ENCODE measurements at regions not wholly inside any gene's neighbourhood (a gene's known extent, or its start where the extent isn't known, plus 50 kb on each side); places are given as distances from the start of the nearest gene placed in this dataset.

DNA sequence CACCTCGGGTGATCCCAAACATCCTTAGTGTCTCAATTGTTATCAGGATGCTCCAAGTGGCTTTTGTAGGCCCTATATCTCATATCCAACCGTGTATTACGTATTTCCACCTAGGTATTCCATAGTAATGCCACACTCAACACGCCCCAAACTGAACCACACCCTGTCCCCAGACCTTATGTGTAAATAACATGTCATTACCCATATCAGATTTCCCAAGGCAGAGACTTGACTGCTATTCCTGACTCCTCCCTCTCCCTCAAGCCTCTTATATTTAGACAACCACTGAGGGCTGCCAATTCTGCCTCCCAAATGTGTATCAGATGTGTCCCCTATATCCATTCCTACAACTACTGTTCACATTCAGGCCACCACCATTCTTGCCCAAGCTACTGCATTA, 132.8 kb upstream of the NCAM1 start:
- ATAC-seq (no peak), DNase-seq (ENCODE audit: low read depth, low spot score) (no peak)
- BruUV-seq (replicated peaks), result no TSS peak
- Histone ChIP-seq H3K27me3 (ENCODE audit: control insufficient read depth, insufficient read depth, low read length) (peaks cover 3% of the 10 kb centered on the region; the same call in 1 of the 2 replicates), H3K9me3 (ENCODE audit: control insufficient read depth, insufficient read depth, low read depth, low read length) (no peaks in the 10 kb centered on the region), H3K27ac (ENCODE audit: low read length) (no peak overlapping the region), H3K36me3 (ENCODE audit: control insufficient read depth, insufficient read depth, low read length) (no peaks in the 10 kb centered on the region), H3K4me1 (ENCODE audit: control insufficient read depth, insufficient read depth, low read length) (no peaks in the 10 kb centered on the region), H3K4me3 (ENCODE audit: low read depth in 2 of 2, low read length in 2 of 2) (no peak overlapping the region)
- ChIA-PET POLR2A (no interaction called here), CTCF (no interaction called here)
- TF ChIP-seq TCF7L2 (IDR thresholded peaks at IDR 0.05; ENCODE audit: low read depth, low read length), result no peak
- TF ChIP-seq SIN3A (IDR thresholded peaks at IDR 0.05; ENCODE audit: borderline replicate concordance, insufficient read depth, low read depth, low read length), result no peak
- in situ Hi-C loops (cut with HindIII; ENCODE audit: low pct_unique_long_range_greater_than_20kb, low sequenced_read_pairs), result no loop called here
- intact Hi-C loops (cut with micrococcal nuclease; ENCODE audit: unreplicated experiment), result no loop called here

DNA sequence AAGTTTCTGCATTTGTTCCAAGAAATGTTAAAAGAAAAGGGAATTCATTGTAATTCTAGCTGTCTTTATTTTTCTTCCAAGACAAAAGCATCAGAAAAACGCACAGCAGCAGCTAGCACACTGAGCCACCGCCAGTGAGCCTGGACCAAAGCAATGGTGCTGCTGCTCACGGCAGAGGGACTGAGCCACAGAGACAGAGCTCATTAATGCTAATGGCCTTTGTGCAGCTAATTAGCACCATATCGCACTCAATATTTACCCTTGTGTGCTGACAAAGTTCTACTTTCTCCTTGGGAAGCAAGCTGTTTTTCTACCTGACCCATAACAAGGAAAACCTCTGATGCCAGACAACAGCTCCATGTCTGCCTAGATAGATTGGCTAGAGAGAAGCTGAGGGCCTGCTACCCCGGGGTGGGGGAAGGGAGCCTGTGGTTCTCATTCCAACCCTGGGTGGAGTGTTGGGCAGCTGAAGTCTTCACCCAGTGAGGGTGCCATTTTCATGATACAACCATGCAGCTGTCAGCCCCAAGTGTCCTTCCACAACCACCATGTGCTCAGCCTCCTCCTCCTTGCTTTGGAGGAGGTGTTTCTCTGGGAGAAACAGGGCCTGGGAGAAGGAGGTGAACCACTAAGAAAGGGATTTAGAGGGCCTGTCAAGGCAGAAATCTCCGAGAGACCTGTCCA, 131.1 kb upstream of the NCAM1 start:
- TF ChIP-seq, protein P1, sequence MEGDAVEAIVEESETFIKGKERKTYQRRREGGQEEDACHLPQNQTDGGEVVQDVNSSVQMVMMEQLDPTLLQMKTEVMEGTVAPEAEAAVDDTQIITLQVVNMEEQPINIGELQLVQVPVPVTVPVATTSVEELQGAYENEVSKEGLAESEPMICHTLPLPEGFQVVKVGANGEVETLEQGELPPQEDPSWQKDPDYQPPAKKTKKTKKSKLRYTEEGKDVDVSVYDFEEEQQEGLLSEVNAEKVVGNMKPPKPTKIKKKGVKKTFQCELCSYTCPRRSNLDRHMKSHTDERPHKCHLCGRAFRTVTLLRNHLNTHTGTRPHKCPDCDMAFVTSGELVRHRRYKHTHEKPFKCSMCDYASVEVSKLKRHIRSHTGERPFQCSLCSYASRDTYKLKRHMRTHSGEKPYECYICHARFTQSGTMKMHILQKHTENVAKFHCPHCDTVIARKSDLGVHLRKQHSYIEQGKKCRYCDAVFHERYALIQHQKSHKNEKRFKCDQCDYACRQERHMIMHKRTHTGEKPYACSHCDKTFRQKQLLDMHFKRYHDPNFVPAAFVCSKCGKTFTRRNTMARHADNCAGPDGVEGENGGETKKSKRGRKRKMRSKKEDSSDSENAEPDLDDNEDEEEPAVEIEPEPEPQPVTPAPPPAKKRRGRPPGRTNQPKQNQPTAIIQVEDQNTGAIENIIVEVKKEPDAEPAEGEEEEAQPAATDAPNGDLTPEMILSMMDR (IDR thresholded peaks at IDR 0.05), result no peak
- TF ChIP-seq, protein P2, sequence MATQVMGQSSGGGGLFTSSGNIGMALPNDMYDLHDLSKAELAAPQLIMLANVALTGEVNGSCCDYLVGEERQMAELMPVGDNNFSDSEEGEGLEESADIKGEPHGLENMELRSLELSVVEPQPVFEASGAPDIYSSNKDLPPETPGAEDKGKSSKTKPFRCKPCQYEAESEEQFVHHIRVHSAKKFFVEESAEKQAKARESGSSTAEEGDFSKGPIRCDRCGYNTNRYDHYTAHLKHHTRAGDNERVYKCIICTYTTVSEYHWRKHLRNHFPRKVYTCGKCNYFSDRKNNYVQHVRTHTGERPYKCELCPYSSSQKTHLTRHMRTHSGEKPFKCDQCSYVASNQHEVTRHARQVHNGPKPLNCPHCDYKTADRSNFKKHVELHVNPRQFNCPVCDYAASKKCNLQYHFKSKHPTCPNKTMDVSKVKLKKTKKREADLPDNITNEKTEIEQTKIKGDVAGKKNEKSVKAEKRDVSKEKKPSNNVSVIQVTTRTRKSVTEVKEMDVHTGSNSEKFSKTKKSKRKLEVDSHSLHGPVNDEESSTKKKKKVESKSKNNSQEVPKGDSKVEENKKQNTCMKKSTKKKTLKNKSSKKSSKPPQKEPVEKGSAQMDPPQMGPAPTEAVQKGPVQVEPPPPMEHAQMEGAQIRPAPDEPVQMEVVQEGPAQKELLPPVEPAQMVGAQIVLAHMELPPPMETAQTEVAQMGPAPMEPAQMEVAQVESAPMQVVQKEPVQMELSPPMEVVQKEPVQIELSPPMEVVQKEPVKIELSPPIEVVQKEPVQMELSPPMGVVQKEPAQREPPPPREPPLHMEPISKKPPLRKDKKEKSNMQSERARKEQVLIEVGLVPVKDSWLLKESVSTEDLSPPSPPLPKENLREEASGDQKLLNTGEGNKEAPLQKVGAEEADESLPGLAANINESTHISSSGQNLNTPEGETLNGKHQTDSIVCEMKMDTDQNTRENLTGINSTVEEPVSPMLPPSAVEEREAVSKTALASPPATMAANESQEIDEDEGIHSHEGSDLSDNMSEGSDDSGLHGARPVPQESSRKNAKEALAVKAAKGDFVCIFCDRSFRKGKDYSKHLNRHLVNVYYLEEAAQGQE (IDR thresholded peaks at IDR 0.05; ENCODE audit: insufficient read depth in 1 of 2, low read depth in 2 of 2, low read length in 1 of 2), result no peak
- Histone ChIP-seq H3K27ac (ENCODE audit: low read length) (no peak overlapping the region), H3K36me3 (ENCODE audit: control insufficient read depth, insufficient read depth, low read length) (no peaks in the 10 kb centered on the region), H3K9me3 (ENCODE audit: control insufficient read depth, insufficient read depth, low read depth, low read length) (no peaks in the 10 kb centered on the region), H3K4me1 (ENCODE audit: control insufficient read depth, insufficient read depth, low read length) (no peaks in the 10 kb centered on the region), H3K4me3 (ENCODE audit: low read depth in 2 of 2, low read length in 2 of 2) (no peak overlapping the region), H3K27me3 (ENCODE audit: control insufficient read depth, insufficient read depth, low read length) (peaks cover 3% of the 10 kb centered on the region; the same call in 1 of the 2 replicates)
- no TSS peak for BruUV-seq (replicated peaks)
- CTCF ChIA-PET, result no interaction called here
- no peak for ATAC-seq
- in situ Hi-C loops (cut with HindIII; ENCODE audit: low pct_unique_long_range_greater_than_20kb, low sequenced_read_pairs) (no loop called here), intact Hi-C loops (cut with micrococcal nuclease; ENCODE audit: unreplicated experiment) (no loop called here)
- POLR2A ChIA-PET, result no interaction called here
- no peak for DNase-seq (ENCODE audit: low read depth, low spot score)

DNA sequence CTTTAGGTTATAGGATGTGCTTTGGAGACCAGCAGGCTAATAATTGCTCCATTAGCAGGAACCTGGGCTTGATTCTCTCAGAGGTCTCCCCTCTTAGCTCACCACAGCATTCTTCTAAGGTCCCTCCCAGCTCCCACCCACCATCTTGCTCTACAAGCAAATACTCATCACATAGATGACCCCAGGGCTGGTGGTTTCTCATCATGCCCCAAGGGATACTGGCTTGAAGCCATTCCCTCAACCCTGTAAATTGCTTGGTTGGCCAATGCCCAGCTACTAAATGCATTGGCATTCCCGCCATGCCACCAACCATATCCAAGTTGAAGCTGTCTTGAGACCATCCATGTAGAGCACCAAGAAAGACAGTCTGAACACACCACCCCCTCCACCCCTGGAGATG, 130.2 kb upstream of the NCAM1 start:
- DNase-seq (ENCODE audit: low read depth, low spot score), result no peak
- Histone ChIP-seq H3K4me3 (ENCODE audit: low read depth in 2 of 2, low read length in 2 of 2) (no peak overlapping the region), H3K36me3 (ENCODE audit: control insufficient read depth, insufficient read depth, low read length) (no peaks in the 10 kb centered on the region), H3K27ac (ENCODE audit: low read length) (no peak overlapping the region), H3K9me3 (ENCODE audit: control insufficient read depth, insufficient read depth, low read depth, low read length) (no peaks in the 10 kb centered on the region), H3K4me1 (ENCODE audit: control insufficient read depth, insufficient read depth, low read length) (no peaks in the 10 kb centered on the region), H3K27me3 (ENCODE audit: control insufficient read depth, insufficient read depth, low read length) (peaks cover 3% of the 10 kb centered on the region; the same call in 1 of the 2 replicates)
- no peak for ATAC-seq
- no TSS peak for BruUV-seq (replicated peaks)
- ChIA-PET CTCF (no interaction called here), POLR2A (no interaction called here)
- intact Hi-C loops (cut with micrococcal nuclease; ENCODE audit: unreplicated experiment) (no loop called here), in situ Hi-C loops (cut with HindIII; ENCODE audit: low pct_unique_long_range_greater_than_20kb, low sequenced_read_pairs) (no loop called here)
- no peak for TF ChIP-seq TCF7L2 (IDR thresholded peaks at IDR 0.05; ENCODE audit: low read depth, low read length)
- TF ChIP-seq SIN3A (IDR thresholded peaks at IDR 0.05; ENCODE audit: borderline replicate concordance, insufficient read depth, low read depth, low read length), result no peak
- TF ChIP-seq POLR2AphosphoS5 (IDR thresholded peaks at IDR 0.05; ENCODE audit: low read depth, low read length), result no peak
- TF ChIP-seq, protein P2 (IDR thresholded peaks at IDR 0.05; ENCODE audit: insufficient read depth in 1 of 2, low read depth in 2 of 2, low read length in 1 of 2), result no peak
